ENCODE measurements at regions not wholly inside any gene's neighbourhood (a gene's known extent, or its start where the extent isn't known, plus 50 kb on each side); places are given as distances from the start of the nearest gene placed in this dataset.

DNA sequence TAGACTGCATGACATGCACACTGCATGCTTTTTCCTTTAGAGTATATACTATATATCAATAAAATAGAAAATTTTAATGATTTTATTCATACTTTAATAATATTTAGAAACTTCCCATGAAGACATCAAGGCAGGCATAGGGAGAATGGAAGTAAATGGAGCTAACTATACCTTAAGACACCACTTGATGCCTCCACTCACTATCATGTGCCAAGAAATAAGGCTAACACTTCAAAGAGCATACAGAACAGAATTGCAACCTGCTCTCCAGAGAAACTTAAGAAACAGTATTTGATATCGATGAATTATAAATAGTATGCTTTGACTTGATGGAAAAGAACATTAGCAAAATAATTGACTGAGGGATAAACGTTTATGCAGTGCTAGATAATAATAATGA, 192.6 kb upstream of the MBNL1 start:
- TF ChIP-seq SPI1 (IDR thresholded peaks at IDR 0.05; ENCODE audit: low read depth, low read length) (no peak), POLR2A (IDR thresholded peaks at IDR 0.05; ENCODE audit: low read depth, low read length) (no peak), TAF1 (IDR thresholded peaks at IDR 0.05; ENCODE audit: low read depth, low read length) (no peak), POLR2AphosphoS5 (IDR thresholded peaks at IDR 0.05; ENCODE audit: low read depth, low read length) (no peak)

All from GM12891 (cell line).